H9 (cell line): ENCODE measurements at regions not wholly inside any gene's neighbourhood (a gene's known extent, or its start where the extent isn't known, plus 50 kb on each side); places are given as distances from the start of the nearest gene placed in this dataset.

Experiments
- DNase-seq: peaks from one replicate; pipeline ENCODE4 v3.0.0-alpha.2; 2017
- H2AFZ ChIP-seq: one replicate; pipeline ENCODE4 v1.6.1; 2013; ENCODE audit warnings: mild to moderate bottlenecking, low read length, control low read depth, moderate library complexity
- H2AK5ac ChIP-seq: 2 replicates; pipeline ENCODE4 v1.6.1; 2013; ENCODE audit warnings: low read length, control low read depth, mixed read lengths; ENCODE audit not compliant: insufficient read length
- H2BK120ac ChIP-seq: one replicate; pipeline ENCODE4 v1.6.1; 2013; ENCODE audit warnings: low read depth, mild to moderate bottlenecking, low read length, control low read depth, inconsistent platforms; ENCODE audit not compliant: poor library complexity, severe bottlenecking
- H2BK12ac ChIP-seq: 2 replicates; pipeline ENCODE4 v1.6.1; 2013; ENCODE audit warnings: low read length, control low read depth, mixed read lengths, low read depth; ENCODE audit not compliant: insufficient read length
- H2BK15ac ChIP-seq: 2 replicates; pipeline ENCODE4 v1.6.1; 2013; ENCODE audit warnings: low read depth, low read length, control low read depth
- H2BK20ac ChIP-seq: one replicate; pipeline ENCODE4 v1.6.1; 2013; ENCODE audit warnings: low read depth, mild to moderate bottlenecking, low read length, control low read depth, inconsistent platforms; ENCODE audit not compliant: poor library complexity, severe bottlenecking
- H2BK5ac ChIP-seq: 2 replicates; pipeline ENCODE4 v1.6.1; 2013; ENCODE audit warnings: low read length, control low read depth, mixed read lengths; ENCODE audit not compliant: insufficient read length
- H3K14ac ChIP-seq: 2 replicates; pipeline ENCODE4 v1.6.1; 2013; ENCODE audit warnings: low read length, control low read depth; ENCODE audit not compliant: insufficient read depth
- H3K18ac ChIP-seq: 2 replicates; pipeline ENCODE4 v1.6.1; 2013; ENCODE audit warnings: low read depth, mild to moderate bottlenecking, mixed read lengths, low read length, control low read depth; ENCODE audit not compliant: insufficient read length
- H3K23ac ChIP-seq: 2 replicates; pipeline ENCODE4 v1.6.1; 2013; ENCODE audit warnings: low read length, control low read depth, mixed read lengths, low read depth; ENCODE audit not compliant: insufficient read length
- H3K23me2 ChIP-seq: 2 replicates; pipeline ENCODE4 v1.6.1; 2013; ENCODE audit warnings: low read depth, mild to moderate bottlenecking, mixed read lengths, low read length, control low read depth; ENCODE audit not compliant: insufficient read length, poor library complexity, severe bottlenecking
- H3K27ac ChIP-seq: 2 replicates; pipeline ENCODE4 v1.5.1; 2013; ENCODE audit warnings: low read length, control low read depth, mixed read lengths, low read depth; ENCODE audit not compliant: insufficient read length
- H3K27me3 ChIP-seq: 2 replicates; pipeline ENCODE4 v1.6.1; 2013; ENCODE audit warnings: low read length, control low read depth, inconsistent platforms; ENCODE audit not compliant: insufficient read depth
- H3K4ac ChIP-seq: 2 replicates; pipeline ENCODE4 v1.6.1; 2013; ENCODE audit warnings: low read depth, mild to moderate bottlenecking, control low read depth, inconsistent platforms, low read length, moderate library complexity
- H3K4me1 ChIP-seq: 2 replicates; pipeline ENCODE4 v1.6.1; 2013; ENCODE audit warnings: low read length, control low read depth, inconsistent platforms; ENCODE audit not compliant: insufficient read depth
- H3K4me2 ChIP-seq: 2 replicates; pipeline ENCODE4 v1.6.1; 2013; ENCODE audit warnings: low read length, control low read depth, mixed read lengths; ENCODE audit not compliant: insufficient read length, insufficient read depth
- H3K56ac ChIP-seq: 2 replicates; pipeline ENCODE4 v1.6.1; 2013; ENCODE audit warnings: low read depth, mild to moderate bottlenecking, mixed read lengths, low read length, control low read depth; ENCODE audit not compliant: insufficient read length
- H3K79me1 ChIP-seq: 2 replicates; pipeline ENCODE4 v1.6.1; 2013; ENCODE audit warnings: low read depth, mild to moderate bottlenecking, moderate library complexity, low read length, control low read depth, inconsistent platforms; ENCODE audit not compliant: insufficient read depth, poor library complexity, severe bottlenecking
- H3K79me2 ChIP-seq: 2 replicates; pipeline ENCODE4 v1.6.1; 2013; ENCODE audit warnings: low read length, control low read depth, inconsistent platforms; ENCODE audit not compliant: insufficient read depth
- H3K9ac ChIP-seq: 2 replicates; pipeline ENCODE4 v1.6.1; 2013; ENCODE audit warnings: low read length, control low read depth, mixed read lengths; ENCODE audit not compliant: insufficient read length; ENCODE audit errors: extremely low read depth
- H3K9me3 ChIP-seq: one replicate; pipeline ENCODE4 v1.6.1; 2013; ENCODE audit warnings: low read depth, low read length, inconsistent platforms; ENCODE audit not compliant: control insufficient read depth
- H3T11ph ChIP-seq: one replicate; pipeline ENCODE4 v1.6.1; 2013; ENCODE audit warnings: mild to moderate bottlenecking, low read length, control low read depth, inconsistent platforms
- H4K20me1 ChIP-seq: one replicate; pipeline ENCODE4 v1.6.1; 2013; ENCODE audit not compliant: control insufficient read depth, insufficient read length, insufficient read depth
- H4K5ac ChIP-seq: 2 replicates; pipeline ENCODE4 v1.6.1; 2013; ENCODE audit warnings: low read depth, mild to moderate bottlenecking, mixed read lengths, low read length, control low read depth; ENCODE audit not compliant: insufficient read length
- H4K8ac ChIP-seq: replicated peaks from 2 replicates; pipeline ENCODE4 v1.6.1; 2013; ENCODE audit warnings: low read length, control low read depth, mixed read lengths, low read depth; ENCODE audit not compliant: insufficient read length
- H4K91ac ChIP-seq: 2 replicates; pipeline ENCODE4 v1.6.1; 2013; ENCODE audit warnings: low read depth, mild to moderate bottlenecking, moderate library complexity, mixed read lengths, low read length, control low read depth; ENCODE audit not compliant: insufficient read length
- H3K27ac Mint-ChIP-seq, 3 experiments: 2 replicates in 2 of 3; 3 replicates in 1 of 3; pipeline ENCODE4 v1.8.0; 2020 to 2021; ENCODE audit warnings: mixed read lengths in 3 of 3, mild to moderate bottlenecking in 1 of 3, moderate library complexity in 1 of 3
- H3K27me3 Mint-ChIP-seq: 2 replicates; pipeline ENCODE4 v1.8.0; 2021; ENCODE audit warnings: low read depth, mild to moderate bottlenecking, moderate library complexity, mixed read lengths
- H3K36me3 Mint-ChIP-seq, 3 experiments: 2 replicates in 2 of 3; 3 replicates in 1 of 3; pipeline ENCODE4 v1.8.0; 2020 to 2021; ENCODE audit warnings: low read depth in 3 of 3, mixed read lengths in 3 of 3; ENCODE audit not compliant: insufficient read depth in 1 of 3
- H3K4me1 Mint-ChIP-seq, 2 experiments: 2 replicates each; pipeline ENCODE4 v1.8.0; 2020; ENCODE audit warnings: mixed read lengths in 2 of 2
- H3K4me3 Mint-ChIP-seq, 2 experiments: 2 replicates in 1 of 2; 3 replicates in 1 of 2; pipeline ENCODE4 v1.8.0; 2020 to 2021; ENCODE audit warnings: mild to moderate bottlenecking in 2 of 2, mixed read lengths in 2 of 2, moderate library complexity in 1 of 2
- H3K9me3 Mint-ChIP-seq, 2 experiments: 2 replicates in 1 of 2; 3 replicates in 1 of 2; pipeline ENCODE4 v1.8.0; 2020; ENCODE audit warnings: mild to moderate bottlenecking in 2 of 2, mixed read lengths in 2 of 2, moderate library complexity in 1 of 2
- WGBS: extraction: QIAGEN DNeasy Blood & Tissue Kit; methylation state at CpG from one replicate; pipeline ENCODE4 v1.1.7; 2013; ENCODE audit warnings: missing lambda C conversion rate, low lambda C conversion rate, mixed read lengths; ENCODE audit not compliant: insufficient read length; ENCODE audit errors: extremely low coverage; 5-methylcytosine and 5-hydroxymethylcytosine counted together
- TF ChIP-seq, protein P1 (sequence below): fragments of 200-600 bp; sonication (generic); conservative IDR thresholded peaks from 3 replicates; pipeline ENCODE4 v1.8.0; 2021; ENCODE audit warnings: antibody characterized with exemption, mild to moderate bottlenecking

GRCh38 chr10:3539696-3540383 lies 245.2 kb downstream of the KLF6 start:
- H3K4me2 ChIP-seq: no peak overlapping the region
- H2BK120ac ChIP-seq: no peak overlapping the region
- H4K91ac ChIP-seq: no peak overlapping the region
- H2BK12ac ChIP-seq: no peak overlapping the region
- H3K4me3 Mint-ChIP-seq: no peak overlapping the region
- H4K8ac ChIP-seq: no peak overlapping the region
- H3K79me1 ChIP-seq: no peaks in the 10 kb centered on the region
- TF ChIP-seq, protein P1, sequence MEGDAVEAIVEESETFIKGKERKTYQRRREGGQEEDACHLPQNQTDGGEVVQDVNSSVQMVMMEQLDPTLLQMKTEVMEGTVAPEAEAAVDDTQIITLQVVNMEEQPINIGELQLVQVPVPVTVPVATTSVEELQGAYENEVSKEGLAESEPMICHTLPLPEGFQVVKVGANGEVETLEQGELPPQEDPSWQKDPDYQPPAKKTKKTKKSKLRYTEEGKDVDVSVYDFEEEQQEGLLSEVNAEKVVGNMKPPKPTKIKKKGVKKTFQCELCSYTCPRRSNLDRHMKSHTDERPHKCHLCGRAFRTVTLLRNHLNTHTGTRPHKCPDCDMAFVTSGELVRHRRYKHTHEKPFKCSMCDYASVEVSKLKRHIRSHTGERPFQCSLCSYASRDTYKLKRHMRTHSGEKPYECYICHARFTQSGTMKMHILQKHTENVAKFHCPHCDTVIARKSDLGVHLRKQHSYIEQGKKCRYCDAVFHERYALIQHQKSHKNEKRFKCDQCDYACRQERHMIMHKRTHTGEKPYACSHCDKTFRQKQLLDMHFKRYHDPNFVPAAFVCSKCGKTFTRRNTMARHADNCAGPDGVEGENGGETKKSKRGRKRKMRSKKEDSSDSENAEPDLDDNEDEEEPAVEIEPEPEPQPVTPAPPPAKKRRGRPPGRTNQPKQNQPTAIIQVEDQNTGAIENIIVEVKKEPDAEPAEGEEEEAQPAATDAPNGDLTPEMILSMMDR: no peak
- H3K36me3 Mint-ChIP-seq: no peaks in the 10 kb centered on the region
- no peaks in the 10 kb centered on the region for H3K9me3 ChIP-seq
- no peak overlapping the region for H4K5ac ChIP-seq
- H2BK20ac ChIP-seq: no peak overlapping the region
- H3K27ac ChIP-seq: no peak overlapping the region
- no peaks in the 10 kb centered on the region for H3K23me2 ChIP-seq
- H2BK15ac ChIP-seq: no peak overlapping the region
- H3K18ac ChIP-seq: no peak overlapping the region
- no peaks in the 10 kb centered on the region for H3K27me3 ChIP-seq
- H3K4me1 ChIP-seq: no peaks in the 10 kb centered on the region
- peaks cover 9% of the 10 kb centered on the region for H3K27me3 Mint-ChIP-seq
- H2BK5ac ChIP-seq: no peak overlapping the region
- no peak overlapping the region for H3T11ph ChIP-seq
- peaks cover 0 to 12% of the 10 kb centered on the region in 2 experiments; a peak in 3 of 4 replicates for H3K4me1 Mint-ChIP-seq
- no peaks in the 10 kb centered on the region for H3K9me3 Mint-ChIP-seq
- DNase-seq: no peak
- no peak overlapping the region for H2AK5ac ChIP-seq
- no peaks in the 10 kb centered on the region for H4K20me1 ChIP-seq
- WGBS: no CpG with 5 or more reads among the region's 20 CpGs
- no peak overlapping the region for H3K4ac ChIP-seq
- no peak overlapping the region for H3K9ac ChIP-seq
- no peak overlapping the region for H2AFZ ChIP-seq
- H3K23ac ChIP-seq: no peak overlapping the region
- H3K56ac ChIP-seq: no peak overlapping the region
- no peak overlapping the region for H3K27ac Mint-ChIP-seq
- H3K14ac ChIP-seq: no peak overlapping the region
- no peaks in the 10 kb centered on the region for H3K79me2 ChIP-seq
